ENCODE measurements at regions not wholly inside any gene's neighbourhood (a gene's known extent, or its start where the extent isn't known, plus 50 kb on each side); places are given as distances from the start of the nearest gene placed in this dataset.

DNA sequence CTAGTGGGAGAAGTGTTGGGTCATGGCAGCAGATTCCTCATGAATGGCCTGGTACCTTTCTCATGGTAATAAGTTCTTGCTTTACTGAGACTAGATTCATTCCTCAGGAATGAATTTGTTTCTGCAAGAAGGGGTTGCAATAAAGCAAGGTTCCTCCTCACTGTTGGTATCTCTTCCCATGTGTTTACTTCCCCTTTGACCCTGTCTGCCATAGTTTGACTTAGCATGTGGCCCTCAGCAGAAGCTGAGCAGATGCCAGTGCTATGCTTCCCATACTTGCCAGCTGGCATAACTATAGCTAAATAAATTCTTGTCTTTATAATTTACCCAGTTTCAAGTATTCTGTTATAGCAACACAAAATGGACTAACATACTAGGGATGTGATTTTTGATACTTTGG is 163.6 kb upstream of the COL8A1 start:
- TF ChIP-seq, protein P1, sequence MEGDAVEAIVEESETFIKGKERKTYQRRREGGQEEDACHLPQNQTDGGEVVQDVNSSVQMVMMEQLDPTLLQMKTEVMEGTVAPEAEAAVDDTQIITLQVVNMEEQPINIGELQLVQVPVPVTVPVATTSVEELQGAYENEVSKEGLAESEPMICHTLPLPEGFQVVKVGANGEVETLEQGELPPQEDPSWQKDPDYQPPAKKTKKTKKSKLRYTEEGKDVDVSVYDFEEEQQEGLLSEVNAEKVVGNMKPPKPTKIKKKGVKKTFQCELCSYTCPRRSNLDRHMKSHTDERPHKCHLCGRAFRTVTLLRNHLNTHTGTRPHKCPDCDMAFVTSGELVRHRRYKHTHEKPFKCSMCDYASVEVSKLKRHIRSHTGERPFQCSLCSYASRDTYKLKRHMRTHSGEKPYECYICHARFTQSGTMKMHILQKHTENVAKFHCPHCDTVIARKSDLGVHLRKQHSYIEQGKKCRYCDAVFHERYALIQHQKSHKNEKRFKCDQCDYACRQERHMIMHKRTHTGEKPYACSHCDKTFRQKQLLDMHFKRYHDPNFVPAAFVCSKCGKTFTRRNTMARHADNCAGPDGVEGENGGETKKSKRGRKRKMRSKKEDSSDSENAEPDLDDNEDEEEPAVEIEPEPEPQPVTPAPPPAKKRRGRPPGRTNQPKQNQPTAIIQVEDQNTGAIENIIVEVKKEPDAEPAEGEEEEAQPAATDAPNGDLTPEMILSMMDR (IDR thresholded peaks at IDR 0.05; ENCODE audit: insufficient read depth, low read length, poor library complexity, severe bottlenecking), result no peak
- TF ChIP-seq EZH2phosphoT487 (conservative IDR thresholded peaks at IDR 0.05; ENCODE audit: low read length), result no peak

Data from SU-DHL-6 (cell line).